ENCODE measurements at regions not wholly inside any gene's neighbourhood (a gene's known extent, or its start where the extent isn't known, plus 50 kb on each side); places are given as distances from the start of the nearest gene placed in this dataset.
"Not testable (repeated sequence)": the region's sequence is repeated elsewhere in the genome, so short reads cannot be mapped to it uniquely, and the experiment has no call there.

DNA sequence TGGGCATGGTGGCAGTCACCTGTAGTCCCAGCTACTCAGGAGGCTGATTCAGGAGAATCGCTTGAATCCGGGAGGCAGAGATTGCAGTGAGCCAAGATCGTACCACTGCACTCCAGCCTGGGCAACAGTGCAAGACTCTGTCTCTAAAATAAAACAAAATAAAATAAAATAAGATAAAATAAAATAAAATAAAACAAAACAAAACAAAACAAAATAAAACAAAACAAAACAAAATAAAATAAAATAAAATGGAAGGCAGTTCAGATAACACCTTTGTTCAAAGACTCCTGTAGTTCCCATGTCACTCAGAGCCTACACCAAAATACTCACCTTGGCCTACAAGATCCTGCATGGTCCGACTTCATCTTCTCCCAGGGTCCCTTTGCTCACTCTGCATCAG, 61.3 kb downstream of the SYF2 start:
- DNase-seq (ENCODE audit: extremely low spot score); POLR2A ChIA-PET: not testable (repeated sequence)
- CTCF ChIA-PET, result interaction anchor here (1.4 kb wide), 1 partner anchor 9 kb away, joined by 3 read pairs; no protein-coding TSS in a partner anchor

DNA sequence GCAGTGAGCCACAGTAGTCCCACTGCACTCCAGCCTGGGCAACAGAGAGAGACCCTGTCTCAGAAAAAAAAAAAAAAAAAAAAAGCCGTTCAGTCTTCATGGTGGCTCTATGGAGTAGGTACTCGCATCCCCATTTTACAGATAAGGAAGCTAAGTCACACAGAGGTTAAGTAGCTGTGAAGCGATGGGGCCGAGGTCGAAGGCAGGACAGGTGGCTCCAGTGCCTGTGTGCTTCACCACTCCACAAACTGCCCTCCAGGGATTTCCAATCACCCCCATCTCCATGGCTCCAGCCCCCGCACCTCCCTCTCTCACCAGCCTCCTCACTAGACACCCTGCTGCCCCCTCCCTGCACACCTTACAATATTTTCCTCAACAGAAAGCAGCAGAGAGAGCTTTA, 61.9 kb downstream of the SYF2 start:
- TF ChIP-seq, protein P1, sequence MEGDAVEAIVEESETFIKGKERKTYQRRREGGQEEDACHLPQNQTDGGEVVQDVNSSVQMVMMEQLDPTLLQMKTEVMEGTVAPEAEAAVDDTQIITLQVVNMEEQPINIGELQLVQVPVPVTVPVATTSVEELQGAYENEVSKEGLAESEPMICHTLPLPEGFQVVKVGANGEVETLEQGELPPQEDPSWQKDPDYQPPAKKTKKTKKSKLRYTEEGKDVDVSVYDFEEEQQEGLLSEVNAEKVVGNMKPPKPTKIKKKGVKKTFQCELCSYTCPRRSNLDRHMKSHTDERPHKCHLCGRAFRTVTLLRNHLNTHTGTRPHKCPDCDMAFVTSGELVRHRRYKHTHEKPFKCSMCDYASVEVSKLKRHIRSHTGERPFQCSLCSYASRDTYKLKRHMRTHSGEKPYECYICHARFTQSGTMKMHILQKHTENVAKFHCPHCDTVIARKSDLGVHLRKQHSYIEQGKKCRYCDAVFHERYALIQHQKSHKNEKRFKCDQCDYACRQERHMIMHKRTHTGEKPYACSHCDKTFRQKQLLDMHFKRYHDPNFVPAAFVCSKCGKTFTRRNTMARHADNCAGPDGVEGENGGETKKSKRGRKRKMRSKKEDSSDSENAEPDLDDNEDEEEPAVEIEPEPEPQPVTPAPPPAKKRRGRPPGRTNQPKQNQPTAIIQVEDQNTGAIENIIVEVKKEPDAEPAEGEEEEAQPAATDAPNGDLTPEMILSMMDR (IDR thresholded peaks at IDR 0.05; ENCODE audit: control extremely low read depth, extremely low read depth, low read depth, missing control alignments), result no peak
- POLR2A ChIA-PET, result no interaction called here
- no peak for DNase-seq (ENCODE audit: extremely low spot score)
- CTCF ChIA-PET, result interaction anchor here (1.4 kb wide), 1 partner anchor 9 kb away, joined by 3 read pairs; no protein-coding TSS in a partner anchor

DNA sequence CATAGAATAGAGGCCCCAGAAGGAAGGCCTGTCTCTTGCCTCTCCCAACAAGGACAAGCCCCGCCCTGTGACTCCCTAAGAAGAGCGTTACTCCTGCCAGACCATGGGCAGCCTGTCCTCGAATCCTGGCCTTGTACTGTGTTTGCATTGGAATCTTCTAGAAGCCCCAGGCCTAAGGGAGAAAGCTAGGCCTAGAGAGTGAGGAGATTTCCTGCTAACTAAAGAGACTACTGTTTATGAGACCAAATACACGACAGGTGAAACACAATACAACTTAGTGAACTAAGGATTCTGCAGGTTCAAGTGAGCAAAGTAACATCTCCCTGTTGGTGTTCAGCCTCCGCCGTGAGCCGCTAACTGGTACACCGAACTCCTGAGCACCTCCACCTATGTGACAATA, 62.7 kb downstream of the SYF2 start:
- ChIA-PET POLR2A (no interaction called here), CTCF (interaction anchor here (1.4 kb wide), 1 partner anchor 10 kb away, joined by 3 read pairs; no protein-coding TSS in a partner anchor)
- TF ChIP-seq, protein P1 (IDR thresholded peaks at IDR 0.05; ENCODE audit: control extremely low read depth, extremely low read depth, low read depth, missing control alignments), result no peak
- DNase-seq (ENCODE audit: extremely low spot score), result no peak

DNA sequence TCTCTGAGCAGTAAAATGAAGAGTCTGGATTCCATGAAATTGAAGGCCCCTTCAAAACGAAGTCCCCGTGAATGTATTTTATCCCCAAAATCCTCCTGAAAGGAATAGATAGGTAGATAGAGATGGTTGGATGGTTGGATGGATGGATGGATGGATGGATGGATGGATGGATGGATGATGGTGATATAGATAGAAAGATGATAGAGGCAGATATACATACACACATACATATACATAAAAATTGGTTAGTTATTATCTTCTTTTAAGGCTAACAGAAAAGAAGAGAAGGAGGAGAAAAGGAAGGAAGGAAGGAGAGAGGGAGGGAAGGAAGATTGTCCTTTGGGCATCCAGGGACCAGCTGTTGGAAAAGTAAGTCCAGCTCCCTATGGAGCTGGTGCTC, 63.1 kb downstream of the SYF2 start:
- DNase-seq (ENCODE audit: extremely low spot score), result no peak
- TF ChIP-seq, protein P1 (IDR thresholded peaks at IDR 0.05; ENCODE audit: control extremely low read depth, extremely low read depth, low read depth, missing control alignments), result no peak
- ChIA-PET POLR2A (no interaction called here), CTCF (no interaction called here)

DNA sequence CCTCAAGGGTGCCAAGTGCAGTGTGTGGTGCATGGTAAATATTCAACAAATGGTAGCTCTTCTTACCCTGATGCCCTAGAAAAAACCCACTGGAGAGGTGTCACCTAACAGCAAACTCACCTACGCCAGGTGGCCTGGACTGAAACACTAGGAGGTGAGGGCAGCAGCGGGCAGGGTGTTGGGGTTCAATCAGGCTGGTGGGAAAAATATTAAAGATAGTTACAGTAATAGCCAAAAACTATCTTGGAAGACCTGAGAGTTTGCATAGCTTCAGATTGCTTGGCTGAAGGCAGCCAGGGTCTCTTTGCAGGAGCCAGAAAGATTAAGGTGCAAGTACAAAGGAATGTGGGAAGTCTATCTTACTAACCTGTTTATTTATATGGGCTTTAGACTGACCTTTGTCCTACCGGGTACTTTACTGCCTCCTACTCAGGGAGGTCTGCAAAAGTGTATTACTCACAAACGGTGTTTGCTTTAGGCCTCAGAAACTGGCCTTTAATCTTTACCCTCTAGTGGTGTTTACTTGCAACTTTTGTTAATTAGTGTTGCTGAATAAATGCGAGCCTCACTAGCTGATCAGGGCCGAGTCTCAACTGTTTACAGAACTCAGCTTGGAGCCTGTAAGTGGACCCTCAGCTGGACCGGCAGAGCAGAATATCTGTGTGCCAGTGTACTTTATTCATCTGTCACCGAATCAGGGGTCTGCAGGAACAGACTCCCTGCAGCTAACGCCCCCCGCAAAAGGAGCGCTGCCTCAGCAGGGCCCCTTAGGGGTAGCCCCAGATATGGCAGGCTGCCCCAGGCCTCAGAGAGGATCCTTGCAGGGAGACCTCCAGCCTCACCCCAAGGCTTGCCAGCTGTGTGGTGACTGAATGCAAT, 63.9 kb downstream of the SYF2 start:
- DNase-seq (ENCODE audit: extremely low spot score), result no peak
- POLR2A ChIA-PET, result no interaction called here

DNA sequence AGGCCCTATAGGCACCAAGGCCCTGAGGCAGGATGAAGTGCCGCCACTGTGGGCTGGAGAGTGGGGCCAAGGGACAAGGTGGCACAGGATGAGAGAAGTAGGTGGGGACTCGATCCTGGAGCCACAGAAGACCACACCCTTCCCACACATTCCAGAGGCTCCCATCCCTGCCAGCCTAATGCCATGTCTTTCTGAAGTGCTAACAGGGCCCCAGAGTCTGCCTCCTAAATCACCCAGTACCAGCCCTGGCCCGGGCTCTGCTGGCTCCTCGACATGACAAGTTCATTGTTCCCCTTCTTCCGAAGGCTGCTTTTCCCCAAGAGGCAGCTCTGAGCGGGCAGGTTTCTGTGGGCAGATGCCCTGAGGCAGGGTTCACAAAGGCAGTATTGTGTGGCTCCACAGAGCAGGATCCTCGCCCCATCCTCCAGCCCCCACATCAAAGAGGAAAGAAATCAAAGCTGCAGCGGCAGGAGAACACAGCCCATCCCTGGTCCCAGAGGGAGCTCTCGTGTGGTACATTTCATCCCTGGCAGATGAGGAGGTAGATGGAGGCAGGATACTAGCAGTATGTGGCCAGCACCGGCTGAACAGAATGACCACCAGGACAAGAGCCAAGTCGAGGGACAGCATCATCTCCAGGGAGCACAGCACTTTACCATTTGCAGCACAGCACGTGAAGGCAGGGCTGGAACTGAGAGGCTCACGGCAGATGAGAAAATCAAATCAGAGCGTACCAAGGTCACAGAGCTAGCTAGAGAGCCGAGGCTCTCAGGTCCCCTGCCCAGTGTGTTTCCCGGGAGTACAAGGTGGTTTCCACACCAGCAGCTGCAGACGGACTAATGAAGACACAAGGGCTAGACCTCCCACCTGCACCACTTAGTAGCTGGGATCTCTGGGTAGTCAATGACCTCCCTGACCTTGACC, 64.8 kb downstream of the SYF2 start:
- POLR2A ChIA-PET, result no interaction called here

More for the DNA sequence above, 63.9 kb downstream of the SYF2 start:
- TF ChIP-seq, protein P1 (IDR thresholded peaks at IDR 0.05; ENCODE audit: control extremely low read depth, extremely low read depth, low read depth, missing control alignments), result no peak
- CTCF ChIA-PET, result interaction anchor here (1.0 kb wide), 1 partner anchor 36 kb away, joined by 3 read pairs; no protein-coding TSS in a partner anchor

More for the DNA sequence above, 64.8 kb downstream of the SYF2 start:
- TF ChIP-seq, protein P1 (IDR thresholded peaks at IDR 0.05; ENCODE audit: control extremely low read depth, extremely low read depth, low read depth, missing control alignments), result no peak
- DNase-seq (ENCODE audit: extremely low spot score), result no peak
- CTCF ChIA-PET, result interaction anchor here (1.0 kb wide), 1 partner anchor 37 kb away, joined by 3 read pairs; no protein-coding TSS in a partner anchor
